Left forelimb (tissue), 1 donor: ENCODE measurements at regions not wholly inside any gene's neighbourhood (a gene's known extent, or its start where the extent isn't known, plus 50 kb on each side); places are given as distances from the start of the nearest gene placed in this dataset.
"Not testable (repeated sequence)": the region's sequence is repeated elsewhere in the genome, so short reads cannot be mapped to it uniquely, and the experiment has no call there.

ENCODE experiments used
- DNase-seq: peaks from one replicate; pipeline ENCODE4 v3.0.0-alpha.2; 2018; ENCODE audit warnings: low spot score

- no peak for DNase-seq
Measured at GRCh38 chr11:106278391-106278790, 200.9 kb downstream of the AASDHPPT start.

- DNase-seq = no peak
Measured at GRCh38 chr11:106280036-106280435, 202.6 kb downstream of the AASDHPPT start.

- DNase-seq = no peak
Measured at GRCh38 chr11:106281455-106282173, 204.2 kb downstream of the AASDHPPT start.

DNA sequence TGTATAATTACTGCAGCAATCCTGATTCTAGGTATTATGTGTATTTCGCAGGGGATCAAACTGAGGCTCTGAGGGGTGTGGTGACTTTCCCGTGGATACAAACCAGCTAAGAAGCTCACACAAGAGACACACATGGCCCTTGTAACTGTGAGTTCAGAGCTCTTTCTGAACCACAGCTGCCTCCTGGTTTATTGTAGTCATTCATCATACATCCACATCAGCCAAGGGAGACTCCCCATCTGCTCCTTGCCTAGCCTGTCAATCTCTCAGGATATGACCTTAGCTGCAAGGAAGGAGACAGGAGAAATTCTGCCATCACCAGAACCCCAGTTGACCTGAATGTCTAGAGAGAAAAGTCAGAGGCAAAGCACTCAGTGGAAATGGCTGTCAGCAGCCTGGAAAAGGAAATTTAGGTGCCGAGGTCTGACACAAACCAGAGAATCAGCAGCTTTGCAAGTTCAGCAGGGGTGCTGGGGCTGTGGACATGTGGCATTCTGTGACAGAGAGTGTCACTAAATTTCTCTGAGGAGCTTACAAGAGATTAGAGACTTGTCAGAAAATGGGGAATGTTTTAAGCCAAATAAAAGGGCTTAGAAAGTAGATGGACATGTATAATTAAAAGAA is 209.5 kb downstream of the AASDHPPT start:
- no peak for DNase-seq

DNA sequence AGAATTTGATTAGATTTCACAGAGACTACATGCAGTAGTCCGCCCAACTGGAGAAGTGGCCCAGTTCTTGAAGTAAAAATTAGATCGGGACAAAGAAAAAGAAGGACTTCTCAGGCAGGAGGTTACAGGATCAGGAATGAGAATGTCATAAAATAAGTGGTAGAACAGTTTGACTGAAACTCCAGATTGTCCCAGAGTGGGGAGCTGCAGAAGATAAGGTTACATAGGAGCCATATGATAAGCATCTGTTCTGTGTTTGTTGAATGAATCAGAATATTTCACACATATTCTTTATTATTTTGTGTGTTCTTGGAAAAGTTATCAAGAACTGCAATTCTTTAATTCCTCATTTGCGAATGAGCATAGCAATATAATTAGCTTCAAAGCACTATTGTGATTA is 210.6 kb downstream of the AASDHPPT start:
- DNase-seq = no peak

- DNase-seq = no peak
Measured at GRCh38 chr11:106288822-106289387, 211.4 kb downstream of the AASDHPPT start.

DNA sequence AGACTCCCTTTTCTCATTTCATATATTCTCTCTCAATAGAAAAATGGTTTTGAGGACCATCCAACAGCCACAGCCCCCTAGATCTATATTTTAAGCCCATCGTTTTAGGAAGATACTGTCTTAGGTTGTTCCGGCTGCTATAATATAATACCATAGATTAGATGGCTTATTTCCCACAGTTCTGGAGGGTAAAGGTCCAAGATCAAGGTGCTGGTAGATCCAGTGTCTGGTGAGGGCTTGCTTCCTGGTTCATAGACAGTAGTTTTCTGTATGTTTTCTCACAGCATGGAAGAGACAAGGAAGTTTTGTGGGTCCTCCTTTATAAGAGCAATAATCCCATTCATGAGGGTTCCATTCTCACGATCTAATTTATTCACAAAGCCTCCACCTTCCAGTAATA is 215.1 kb downstream of the AASDHPPT start:
- no peak for DNase-seq

GRCh38 chr11:106295974-106296373 is 218.5 kb downstream of the AASDHPPT start:
- no peak for DNase-seq

DNA sequence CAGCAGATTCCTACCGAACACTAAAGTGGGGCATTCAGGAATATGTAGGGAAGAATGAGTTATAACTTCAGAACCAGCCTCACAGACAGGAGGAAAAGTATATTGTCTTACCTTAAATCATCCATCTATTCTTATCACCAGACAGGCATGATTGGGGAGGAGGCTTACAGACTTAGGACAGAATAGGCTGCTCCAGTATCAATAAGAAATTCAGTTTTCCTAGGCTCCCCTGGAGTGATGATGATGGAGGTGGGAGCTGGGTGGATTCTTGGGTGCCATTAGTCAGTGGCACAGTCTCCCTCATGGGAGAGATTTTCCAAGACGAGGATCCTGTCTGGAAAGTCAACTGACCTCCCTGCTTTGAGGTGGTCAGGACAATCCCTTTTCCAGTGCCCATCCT is 225.0 kb downstream of the AASDHPPT start:
- DNase-seq = no peak

- DNase-seq = no peak
Measured at GRCh38 chr11:106304274-106304673, 226.8 kb downstream of the AASDHPPT start.

DNA sequence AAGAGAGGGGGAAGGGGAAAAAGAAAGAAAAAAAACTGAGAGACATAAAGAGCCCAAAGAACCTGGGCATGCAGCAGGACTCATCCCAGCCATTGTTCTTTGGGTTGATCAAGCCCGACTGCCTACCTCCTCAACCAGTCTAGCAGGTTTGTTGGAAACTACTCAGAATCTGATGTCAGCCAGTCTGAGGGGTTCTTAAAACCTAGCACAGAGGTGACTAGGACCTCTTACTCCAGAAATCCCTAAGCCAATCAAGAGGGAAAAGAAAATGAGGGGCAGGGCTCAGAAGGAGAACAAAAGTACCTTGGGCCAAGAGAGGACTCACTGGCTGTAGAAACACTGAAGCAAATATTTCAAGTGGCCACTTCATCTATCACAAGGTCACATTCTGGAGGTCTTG is 228.0 kb downstream of the AASDHPPT start:
- no peak for DNase-seq

GRCh38 chr11:106306942-106307341 is 229.5 kb downstream of the AASDHPPT start:
- DNase-seq = no peak

DNA sequence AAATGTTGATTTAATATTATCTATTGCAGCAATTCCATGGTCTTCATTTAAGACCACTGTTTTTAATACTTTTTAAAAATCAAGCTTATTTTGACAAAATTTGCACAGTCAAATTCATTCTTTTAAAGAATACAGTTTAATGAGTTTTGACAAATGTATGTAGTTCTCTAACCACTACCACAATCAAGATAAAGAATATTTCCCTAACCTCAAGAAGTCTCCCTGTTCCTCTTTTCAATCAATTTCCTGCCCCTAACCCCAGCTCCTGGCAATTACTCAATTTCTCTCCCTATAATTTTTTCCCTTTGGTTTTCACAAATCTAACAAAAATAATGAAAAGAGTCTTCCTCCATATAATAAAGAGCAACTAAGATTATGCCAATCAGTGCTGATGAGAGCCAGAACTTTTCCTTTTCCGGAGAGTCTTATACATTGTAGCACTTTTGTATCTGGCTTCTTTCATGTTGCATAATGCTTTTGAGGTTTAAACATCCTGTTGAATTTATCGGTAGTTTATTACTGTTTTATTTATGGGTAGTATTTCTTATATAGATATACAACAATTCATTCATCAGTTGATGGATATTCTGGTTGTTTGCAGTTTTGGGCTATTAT is 231.7 kb downstream of the AASDHPPT start:
- no peak for DNase-seq

DNA sequence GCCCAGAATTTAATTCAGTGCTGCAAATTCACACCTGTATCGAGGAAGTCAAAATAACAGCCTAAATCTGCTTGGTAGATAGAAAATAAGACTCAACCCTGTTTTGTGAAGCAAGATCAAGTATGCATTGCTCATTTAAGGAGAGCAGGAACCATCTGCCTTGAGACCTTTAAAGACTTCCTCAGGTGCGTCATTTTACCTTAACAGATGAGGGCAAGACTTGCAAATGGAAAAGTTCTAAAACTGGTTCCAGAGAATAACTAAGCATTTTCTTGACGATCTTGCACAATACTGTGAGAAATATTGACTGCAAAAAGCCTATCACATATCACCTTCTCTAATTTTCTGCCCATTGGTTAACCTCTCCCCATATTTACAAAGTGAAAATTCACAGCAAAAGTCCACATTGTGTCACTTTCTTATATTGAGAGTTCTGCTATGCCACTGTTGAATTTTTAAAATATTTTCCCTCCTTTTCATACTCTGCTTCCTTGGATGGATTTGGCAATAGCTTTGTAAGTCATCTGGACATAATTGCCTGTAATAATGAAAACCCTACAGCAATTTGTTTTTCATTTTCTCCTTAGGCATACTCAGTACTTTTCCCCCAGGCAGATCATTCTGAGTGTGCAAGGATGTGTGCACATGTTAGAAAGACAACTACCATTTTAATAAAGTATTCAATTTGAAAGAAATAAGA is 234.2 kb downstream of the AASDHPPT start:
- DNase-seq = no peak

DNA sequence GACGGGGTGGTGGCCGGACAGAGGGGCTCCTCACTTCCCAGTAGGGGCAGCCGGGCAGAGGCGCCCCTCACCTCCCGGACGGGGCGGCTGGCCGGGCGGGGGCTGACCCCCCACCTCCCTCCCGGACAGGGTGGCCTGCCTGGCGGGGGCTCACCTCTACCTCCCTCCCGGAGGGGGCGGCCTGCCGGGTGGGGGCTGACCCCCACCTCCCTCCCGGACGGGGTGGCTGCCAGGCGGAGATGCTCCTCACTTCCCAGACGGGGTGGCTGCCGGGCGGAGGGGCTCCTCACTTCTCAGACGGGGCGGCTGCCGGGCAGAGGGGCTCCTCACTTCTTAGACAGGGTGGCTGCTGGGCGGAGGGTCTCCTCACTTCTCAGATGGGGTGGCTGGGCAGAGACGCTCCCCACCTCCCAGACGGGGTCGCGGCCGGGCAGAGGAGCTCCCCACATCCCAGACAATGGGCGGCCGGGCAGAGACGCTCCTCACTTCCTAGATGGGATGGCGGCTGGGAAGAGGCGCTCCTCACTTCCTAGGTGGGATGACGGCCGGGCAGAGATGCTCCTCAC is 239.8 kb downstream of the AASDHPPT start:
- DNase-seq = not testable (repeated sequence)

- DNase-seq = no peak
Measured at GRCh38 chr11:106321601-106322000, 244.1 kb downstream of the AASDHPPT start.

DNA sequence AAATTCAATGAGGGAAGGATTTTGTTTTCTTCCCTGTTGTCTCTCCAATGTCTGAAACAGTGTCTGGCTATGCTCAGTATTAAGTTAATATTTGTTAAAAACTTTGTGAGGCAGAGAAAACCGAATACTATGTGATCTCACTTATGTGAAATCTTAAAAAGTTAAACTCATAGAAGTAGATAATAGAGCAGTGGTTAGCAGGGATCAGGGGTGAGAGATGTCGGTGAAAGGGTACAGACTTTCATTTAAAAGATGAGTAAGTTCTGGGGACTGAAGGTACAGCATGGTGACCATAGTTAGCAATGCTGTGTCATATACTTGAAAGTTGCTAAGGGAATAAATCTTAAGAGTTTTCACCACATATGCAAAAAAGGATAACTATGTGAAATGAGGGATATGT is 244.6 kb downstream of the AASDHPPT start:
- DNase-seq = no peak

DNA sequence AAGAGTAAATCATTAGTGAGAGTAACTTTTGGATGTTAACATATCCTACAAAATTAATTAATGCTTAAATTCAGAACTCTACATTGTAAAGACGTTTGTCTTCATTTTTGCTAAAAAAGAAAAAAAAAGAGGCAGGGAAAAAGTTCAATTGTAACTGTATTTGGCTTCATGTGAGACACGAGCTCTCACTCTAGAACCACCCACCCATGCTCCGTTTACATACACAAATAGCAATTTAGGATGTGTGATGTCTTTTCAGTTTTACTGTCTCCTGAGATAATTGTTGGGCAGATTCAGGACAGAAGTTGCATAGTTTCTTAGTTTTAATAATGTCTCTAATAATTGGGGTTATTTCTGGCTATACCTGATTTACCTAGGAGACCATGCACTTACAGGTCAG is 248.6 kb downstream of the AASDHPPT start:
- no peak for DNase-seq

DNA sequence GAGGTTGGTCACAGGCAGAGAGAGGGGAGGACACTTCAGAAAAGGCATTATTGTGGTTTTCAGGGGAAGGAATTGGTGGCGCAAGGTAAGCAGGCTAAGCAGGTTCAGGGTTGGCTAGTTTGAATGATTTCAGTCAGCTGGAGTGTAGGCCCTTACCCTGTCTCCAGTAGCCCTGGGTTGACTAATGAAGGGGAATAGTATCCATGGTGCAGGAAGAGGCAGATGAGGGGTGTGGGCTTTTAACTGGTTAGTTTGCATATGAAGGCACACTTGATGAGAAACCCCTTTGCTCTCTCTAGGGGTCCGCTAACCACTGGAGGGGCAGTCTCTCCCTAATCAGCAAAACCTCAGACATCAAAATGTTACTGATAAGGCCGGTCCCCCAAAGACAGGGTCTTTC is 249.7 kb downstream of the AASDHPPT start:
- DNase-seq = no peak

DNA sequence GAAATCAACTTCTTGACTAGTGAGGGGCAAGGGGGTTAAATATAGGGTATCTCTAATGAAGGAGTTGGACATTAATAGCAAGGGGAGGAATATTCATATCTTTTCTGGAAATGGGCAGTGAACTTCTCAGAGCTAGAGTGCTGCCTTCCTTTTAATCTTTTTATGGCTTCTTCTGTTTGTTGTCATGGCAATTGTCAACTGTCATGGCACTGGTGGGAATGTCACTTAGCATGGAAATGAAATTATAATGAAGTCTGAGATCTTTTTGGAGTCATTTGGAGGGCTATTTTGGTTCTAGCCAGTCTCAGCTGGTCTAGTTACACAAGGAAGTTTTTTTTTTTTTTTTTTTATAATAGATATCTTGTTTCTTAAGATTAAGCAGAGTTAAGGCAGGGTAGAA is 250.2 kb downstream of the AASDHPPT start:
- DNase-seq = no peak

DNA sequence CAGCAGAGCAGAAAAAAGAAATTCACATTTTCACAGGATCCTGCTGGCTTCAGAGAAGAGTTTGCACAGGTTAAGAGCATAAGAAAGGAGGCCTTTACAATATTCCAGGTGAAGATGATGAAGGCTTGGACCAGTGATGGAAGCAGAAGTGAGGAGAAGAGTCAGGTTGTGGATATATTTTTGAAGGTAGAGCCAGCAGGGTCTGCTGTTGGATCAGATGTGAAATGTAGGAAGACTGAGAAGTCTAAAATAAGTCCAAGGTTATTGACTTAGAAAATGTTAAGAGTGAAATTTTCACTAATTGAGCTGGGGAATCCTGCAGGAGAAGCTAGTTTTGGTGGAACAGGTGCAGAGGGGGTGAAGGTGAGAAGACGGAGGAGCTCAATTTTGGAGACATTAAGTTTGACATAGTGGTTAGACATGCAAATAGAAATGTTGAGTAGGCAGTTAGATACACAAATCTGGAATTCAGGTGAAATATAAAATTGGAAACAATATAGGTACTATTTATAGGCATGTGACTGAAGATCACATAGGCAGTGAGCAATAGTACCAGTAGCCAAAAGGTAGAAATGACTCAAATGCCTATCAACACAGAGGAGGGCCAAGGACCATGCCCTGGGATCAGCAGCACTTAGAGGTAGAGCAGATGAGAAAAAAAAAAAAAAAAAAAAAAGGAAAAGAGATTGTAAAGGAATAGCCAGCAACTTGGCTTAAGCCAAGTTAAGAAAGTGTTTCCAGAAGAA is 252.0 kb downstream of the AASDHPPT start:
- no peak for DNase-seq
